ENCODE measurements at regions not wholly inside any gene's neighbourhood (a gene's known extent, or its start where the extent isn't known, plus 50 kb on each side); places are given as distances from the start of the nearest gene placed in this dataset.

GRCh38 chr9:97753364-97753763 is 56.2 kb upstream of the XPA start:
- Histone ChIP-seq H3K36me3 (ENCODE audit: control insufficient read depth, insufficient read depth, low read length) (no peaks in the 10 kb centered on the region), H3K27me3 (ENCODE audit: control insufficient read depth, insufficient read depth, low read length) (peaks cover 21% of the 10 kb centered on the region), H3K4me3 (ENCODE audit: low read depth, low read length) (no peak overlapping the region)
- ChIA-PET CTCF (interaction anchor here (0.8 to 1.5 kb wide), 3 partner anchors 10 to 147 kb away, joined by 4 to 5 read pairs (median 4); no protein-coding TSS in a partner anchor), POLR2A (no interaction called here)
- DNase-seq (ENCODE audit: low read depth): no peak
- TF ChIP-seq CTCF (IDR thresholded peaks at IDR 0.05; ENCODE audit: insufficient read depth, low read depth, low read length): no peak

DNA sequence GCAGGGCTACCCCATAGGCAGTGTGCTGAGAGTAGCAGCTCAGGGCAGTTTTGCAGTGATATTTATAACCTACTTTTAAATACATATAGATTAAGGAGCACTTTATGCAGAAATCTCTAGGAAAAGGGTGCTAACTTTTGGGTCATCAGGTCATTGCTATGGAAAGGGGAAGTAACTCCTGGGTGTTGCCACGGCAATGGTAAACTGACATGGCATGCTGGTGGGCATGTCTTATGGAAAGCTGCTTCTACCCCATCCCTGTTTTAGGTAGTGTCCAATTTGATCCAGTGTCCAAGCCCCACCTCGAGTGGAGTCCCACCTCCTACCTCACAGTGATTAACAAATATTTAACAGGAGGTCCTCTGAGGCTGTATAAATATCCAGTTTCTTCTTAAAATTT is 56.8 kb upstream of the XPA start:
- Histone ChIP-seq H3K27me3 (ENCODE audit: control insufficient read depth, insufficient read depth, low read length) (peaks cover 21% of the 10 kb centered on the region), H3K36me3 (ENCODE audit: control insufficient read depth, insufficient read depth, low read length) (no peaks in the 10 kb centered on the region), H3K4me3 (ENCODE audit: low read depth, low read length) (no peak overlapping the region)
- ChIA-PET CTCF (interaction anchor here (0.8 to 1.5 kb wide), 3 partner anchors 9 to 147 kb away, joined by 4 to 5 read pairs (median 4); no protein-coding TSS in a partner anchor), POLR2A (no interaction called here)
- no peak for DNase-seq (ENCODE audit: low read depth)
- TF ChIP-seq CTCF (IDR thresholded peaks at IDR 0.05; ENCODE audit: insufficient read depth, low read depth, low read length): no peak

DNA sequence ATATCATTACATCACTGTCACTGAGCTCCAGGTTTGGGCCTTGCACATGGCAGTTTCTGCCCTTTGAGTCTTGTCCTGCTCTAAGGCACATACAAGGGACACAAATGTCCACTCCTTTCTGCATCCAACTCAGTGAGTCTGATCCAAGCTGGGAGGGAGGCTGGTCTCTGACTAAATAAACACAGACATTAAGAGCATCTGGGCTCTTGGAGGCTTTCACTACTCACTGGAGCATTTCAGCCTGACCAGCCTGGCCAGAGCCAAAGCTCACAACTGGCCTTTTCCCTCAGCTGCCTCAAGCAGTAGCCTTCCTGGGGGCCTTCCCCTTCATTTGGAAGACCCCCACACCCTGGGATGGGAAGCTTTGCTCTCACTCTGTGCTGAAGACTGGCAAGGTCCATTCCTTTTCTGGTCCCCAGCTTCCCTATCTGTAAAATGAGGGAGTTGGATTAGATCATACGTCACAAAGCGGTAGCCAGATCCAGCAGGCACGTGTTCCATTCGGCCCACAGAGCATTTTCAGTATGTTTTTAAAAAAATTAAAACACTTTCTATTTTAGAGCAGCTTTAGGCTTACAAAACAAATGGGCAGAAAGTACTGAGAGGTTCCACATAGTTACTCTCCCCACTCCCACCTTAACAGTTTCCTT is 58.6 kb upstream of the XPA start:
- CTCF ChIA-PET: no interaction called here

DNA sequence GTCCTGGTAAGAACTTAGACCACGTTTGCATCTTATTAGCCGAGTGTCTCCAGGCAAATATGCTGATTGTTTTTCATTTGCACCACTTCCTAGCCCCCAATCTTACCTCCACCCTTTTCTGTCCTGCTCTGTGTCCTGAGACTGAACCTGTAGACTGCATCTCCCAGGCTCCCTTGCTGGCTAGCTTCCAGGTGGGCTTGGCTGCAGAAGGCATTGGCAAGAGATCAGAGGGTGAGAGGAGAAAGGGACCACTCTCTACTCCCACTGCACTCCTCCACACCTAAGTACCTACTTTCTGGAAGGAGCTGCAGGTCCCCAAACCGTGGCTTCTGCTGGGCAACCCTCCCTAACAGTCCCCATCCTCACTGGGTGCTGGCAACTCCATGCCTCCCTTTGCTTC is 59.9 kb upstream of the XPA start:
- H3K4me3 ChIP-seq (ENCODE audit: low read depth, low read length): no peak overlapping the region
- no peak for TF ChIP-seq CTCF (IDR thresholded peaks at IDR 0.05; ENCODE audit: insufficient read depth, low read depth, low read length)
- ChIA-PET CTCF (no interaction called here), POLR2A (no interaction called here)
- DNase-seq (ENCODE audit: low read depth): no peak
- H3K36me3 ChIP-seq (ENCODE audit: control insufficient read depth, insufficient read depth, low read length): no peaks in the 10 kb centered on the region
- H3K27me3 ChIP-seq (ENCODE audit: control insufficient read depth, insufficient read depth, low read length): peaks cover 18% of the 10 kb centered on the region

More for the DNA sequence above, 58.6 kb upstream of the XPA start:
- no peak for TF ChIP-seq CTCF (IDR thresholded peaks at IDR 0.05; ENCODE audit: insufficient read depth, low read depth, low read length)
- Histone ChIP-seq H3K36me3 (ENCODE audit: control insufficient read depth, insufficient read depth, low read length) (no peaks in the 10 kb centered on the region), H3K4me3 (ENCODE audit: low read depth, low read length) (no peak overlapping the region), H3K27me3 (ENCODE audit: control insufficient read depth, insufficient read depth, low read length) (peaks cover 20% of the 10 kb centered on the region)
- POLR2A ChIA-PET: no interaction called here
- DNase-seq (ENCODE audit: low read depth): no peak

DNA sequence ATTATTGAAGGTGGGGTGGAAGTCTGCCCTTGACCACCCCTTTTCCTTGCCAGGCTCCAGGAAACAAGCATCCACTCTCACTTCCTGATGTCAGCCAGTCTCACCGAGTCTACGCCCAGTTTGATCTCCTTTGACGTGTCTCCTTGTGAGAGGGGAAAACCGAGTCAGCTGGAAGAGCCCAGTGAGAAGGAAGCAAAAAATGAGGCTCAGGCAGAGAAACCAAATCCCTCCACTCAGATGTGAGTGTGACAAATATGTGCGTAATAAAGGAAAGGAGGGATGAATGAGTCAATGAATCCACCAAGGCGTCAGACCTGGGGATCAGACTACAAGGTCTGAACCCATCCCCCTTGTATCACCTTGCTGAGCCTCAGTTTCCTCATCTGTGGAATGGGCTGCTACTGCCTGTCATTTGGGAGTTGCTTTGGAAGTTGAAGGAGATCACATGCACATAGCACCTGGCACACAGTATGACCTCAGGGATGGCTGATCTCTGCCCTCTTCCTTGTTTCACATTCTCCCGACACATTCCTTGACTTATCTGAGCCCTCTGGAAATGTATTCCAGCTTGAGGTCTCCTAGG is 61.3 kb upstream of the XPA start:
- no peak for DNase-seq (ENCODE audit: low read depth)
- CTCF ChIA-PET: interaction anchor here (0.9 kb wide), 1 partner anchor 8 kb away, joined by 3 read pairs; no protein-coding TSS in a partner anchor
- H3K36me3 ChIP-seq (ENCODE audit: control insufficient read depth, insufficient read depth, low read length): no peaks in the 10 kb centered on the region
- no peak overlapping the region for H3K4me3 ChIP-seq (ENCODE audit: low read depth, low read length)
- no peak for TF ChIP-seq CTCF (IDR thresholded peaks at IDR 0.05; ENCODE audit: insufficient read depth, low read depth, low read length)
- peaks cover 13% of the 10 kb centered on the region for H3K27me3 ChIP-seq (ENCODE audit: control insufficient read depth, insufficient read depth, low read length)
- POLR2A ChIA-PET: no interaction called here

All from BJ (cell line).